ENCODE measurements at regions not wholly inside any gene's neighbourhood (a gene's known extent, or its start where the extent isn't known, plus 50 kb on each side); places are given as distances from the start of the nearest gene placed in this dataset.

DNA sequence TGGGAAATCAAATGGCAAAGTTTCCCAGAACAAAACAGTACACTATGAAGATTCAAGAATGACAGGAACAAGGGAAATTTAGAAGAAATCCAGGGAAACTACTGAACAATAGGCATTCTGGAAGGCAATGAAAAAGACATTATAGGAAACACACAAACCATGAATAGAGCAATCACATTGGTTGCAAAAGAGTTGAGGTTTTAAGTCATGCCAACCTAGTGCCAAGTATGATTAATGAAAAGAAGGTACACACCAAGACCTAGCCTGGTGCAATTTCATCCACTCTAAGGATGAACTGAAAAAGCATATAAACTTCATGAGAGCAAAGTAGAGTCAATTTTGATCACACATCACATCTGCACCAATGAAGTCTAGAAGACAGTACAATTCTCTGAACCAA is 326.9 kb downstream of the PDHA2 start:
- no peak for TF ChIP-seq TAF1 (IDR thresholded peaks at IDR 0.05; ENCODE audit: borderline replicate concordance, low read depth, low read length)
- no peak for TF ChIP-seq POLR2A (IDR thresholded peaks at IDR 0.05; ENCODE audit: low read depth, low read length)
